ENCODE measurements at regions not wholly inside any gene's neighbourhood (a gene's known extent, or its start where the extent isn't known, plus 50 kb on each side); places are given as distances from the start of the nearest gene placed in this dataset.

- no peak for TF ChIP-seq CTCF (conservative IDR thresholded peaks at IDR 0.05)
- TF ChIP-seq ZFX (IDR thresholded peaks at IDR 0.05), result no peak
These were observed 67.5 kb upstream of the ZBED5 start for GRCh38 chr11:10925149-10925926.
